Sigmoid colon (tissue), 3 donors: ENCODE measurements at regions not wholly inside any gene's neighbourhood (a gene's known extent, or its start where the extent isn't known, plus 50 kb on each side); places are given as distances from the start of the nearest gene placed in this dataset.

ENCODE experiments used
- CTCF ChIP-seq, 4 experiments: fragments of 450-650 bp in 3 of 4; fragments of 200-600 bp in 1 of 4; IDR thresholded peaks; one replicate each; pipeline ENCODE4 v1.5.1; 2016 to 2019; ENCODE audit warnings: antibody characterized with exemption in 4 of 4, mild to moderate bottlenecking in 3 of 4, moderate library complexity in 2 of 4
- POLR2A ChIP-seq, 2 donors: fragments of 450-650 bp; IDR thresholded peaks; one replicate each; pipeline ENCODE4 v1.6.1; 2016; ENCODE audit warnings: antibody characterized with exemption in 2 of 2, mild to moderate bottlenecking in 2 of 2, moderate library complexity in 2 of 2

DNA sequence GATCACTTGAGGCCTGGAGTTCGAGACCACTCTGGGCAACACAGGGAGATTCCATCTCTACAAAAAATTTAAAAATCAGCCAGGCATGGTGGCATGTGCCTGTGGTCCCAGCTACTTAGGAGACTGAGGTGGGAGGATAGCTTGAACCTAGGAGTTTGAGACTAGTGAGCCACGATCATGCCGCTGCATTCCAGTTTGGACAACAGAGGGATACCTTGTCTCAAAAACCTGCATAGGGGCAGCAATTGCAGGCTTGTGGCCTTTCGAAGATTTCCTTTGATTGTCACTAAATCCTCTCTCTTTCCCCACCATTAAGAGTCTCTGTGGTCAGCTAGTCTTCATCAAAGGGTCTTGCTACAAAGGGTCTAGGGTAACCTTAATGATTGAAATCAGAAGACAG is 60.3 kb downstream of the UTRN start:
- no peak for TF ChIP-seq POLR2A (IDR thresholded peaks at IDR 0.05)
- TF ChIP-seq CTCF (IDR thresholded peaks at IDR 0.05): no peak
